Dedifferentiated amniotic fluid mesenchymal stem cell (primary cell): ENCODE measurements at regions not wholly inside any gene's neighbourhood (a gene's known extent, or its start where the extent isn't known, plus 50 kb on each side); places are given as distances from the start of the nearest gene placed in this dataset.
"Not testable (repeated sequence)": the region's sequence is repeated elsewhere in the genome, so short reads cannot be mapped to it uniquely, and the experiment has no call there.

ENCODE experiments used
- DNase-seq: peaks from one replicate; pipeline ENCODE4 v3.0.0-alpha.2; 2016; ENCODE audit errors: extremely low spot score

DNA sequence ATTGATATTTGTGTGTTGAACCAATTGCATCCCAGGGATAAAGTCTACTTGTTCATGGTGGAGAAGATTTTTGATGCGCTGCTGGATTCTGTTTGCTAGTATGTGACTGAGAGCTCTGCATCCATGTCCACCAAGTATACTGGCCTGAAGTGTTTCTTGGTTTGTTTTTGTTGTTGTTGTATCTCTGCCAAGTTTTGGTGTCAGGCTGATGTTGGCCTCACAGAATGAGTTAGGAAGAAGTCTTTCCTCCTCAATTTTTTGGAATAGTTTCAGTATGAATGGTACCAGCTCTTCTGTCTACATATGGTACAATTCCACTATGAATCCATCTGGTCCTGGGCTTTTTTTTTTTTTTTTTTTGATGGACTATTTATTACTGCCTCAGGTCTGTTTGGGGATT, 50.9 kb upstream of the OSTN start:
- no peak for DNase-seq

DNA sequence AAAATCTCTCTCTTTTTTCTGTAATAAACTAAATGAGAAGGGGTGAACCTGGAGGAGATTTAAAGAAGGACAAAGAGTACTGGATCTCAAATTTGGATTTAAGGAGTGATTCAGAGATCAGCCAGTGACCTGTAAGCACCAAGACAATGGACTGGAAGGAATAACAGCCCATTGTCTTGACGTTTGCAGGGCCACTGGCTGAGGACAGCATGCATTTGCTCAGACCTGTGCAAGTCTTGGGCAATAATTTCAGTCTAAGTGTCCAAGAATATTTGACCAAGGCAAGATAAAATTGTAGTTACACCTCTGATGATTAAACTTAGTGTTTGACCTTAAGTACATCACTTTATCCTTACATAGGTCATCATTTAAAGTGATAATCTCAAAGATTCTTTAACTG, 55.8 kb upstream of the OSTN start:
- DNase-seq, result no peak

DNA sequence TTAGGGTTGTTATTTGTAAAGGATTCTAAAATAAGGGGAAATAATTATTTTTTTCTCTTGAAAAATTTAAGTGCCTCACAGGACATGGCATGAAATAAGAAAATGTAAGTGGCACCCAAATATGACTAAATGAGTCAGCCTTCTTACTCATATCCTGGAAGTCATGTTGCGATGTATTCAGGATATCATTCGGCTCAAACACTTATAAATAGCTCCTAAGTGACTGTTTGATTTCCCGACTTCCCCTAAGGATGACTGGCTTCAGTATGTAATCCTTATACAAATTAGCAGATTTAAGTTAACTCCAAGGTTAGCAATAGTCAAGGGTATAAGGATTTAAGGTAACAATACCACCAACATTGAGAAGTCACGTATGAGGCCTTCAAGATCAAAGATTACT, 57.3 kb upstream of the OSTN start:
- DNase-seq, result peak; percentile 40

DNA sequence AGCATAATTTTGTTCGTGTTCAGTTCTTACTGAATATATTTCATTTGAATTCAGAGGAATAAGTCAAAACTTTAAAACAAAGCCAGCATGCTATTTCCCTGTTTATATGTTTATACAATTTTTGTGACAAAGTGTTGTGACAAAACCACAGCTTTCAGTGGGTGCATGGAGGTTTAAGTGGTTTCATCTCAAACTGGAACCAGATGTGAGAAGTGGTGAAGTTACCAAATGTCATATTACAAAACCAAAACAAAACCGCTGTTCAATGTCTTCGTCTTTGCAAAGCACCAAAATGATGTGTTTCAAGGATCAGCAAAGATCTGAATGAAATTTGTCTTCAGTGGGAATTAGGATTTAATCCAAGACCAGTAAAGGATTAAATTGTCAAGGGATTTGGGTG, 59.3 kb upstream of the OSTN start:
- DNase-seq, result no peak

DNA sequence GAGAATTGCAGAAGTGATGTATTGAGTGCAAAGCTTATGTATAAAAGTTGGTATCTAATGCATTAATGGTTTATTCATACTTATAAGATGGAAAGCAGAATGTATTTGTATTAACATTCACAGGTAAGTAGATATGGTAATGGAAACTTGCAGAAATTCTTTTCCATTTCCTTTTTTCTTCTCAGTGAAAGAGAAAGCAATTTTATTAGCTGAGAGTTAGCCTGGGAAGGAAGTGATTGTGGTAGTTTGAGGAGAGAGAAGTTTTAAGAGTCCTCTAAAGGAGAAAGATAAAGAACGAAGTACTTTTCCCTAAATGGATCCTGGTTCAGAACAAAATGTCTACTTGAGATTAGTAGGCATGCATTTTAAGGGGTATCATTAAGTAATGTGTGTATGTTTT, 60.1 kb upstream of the OSTN start:
- DNase-seq, result no peak

DNA sequence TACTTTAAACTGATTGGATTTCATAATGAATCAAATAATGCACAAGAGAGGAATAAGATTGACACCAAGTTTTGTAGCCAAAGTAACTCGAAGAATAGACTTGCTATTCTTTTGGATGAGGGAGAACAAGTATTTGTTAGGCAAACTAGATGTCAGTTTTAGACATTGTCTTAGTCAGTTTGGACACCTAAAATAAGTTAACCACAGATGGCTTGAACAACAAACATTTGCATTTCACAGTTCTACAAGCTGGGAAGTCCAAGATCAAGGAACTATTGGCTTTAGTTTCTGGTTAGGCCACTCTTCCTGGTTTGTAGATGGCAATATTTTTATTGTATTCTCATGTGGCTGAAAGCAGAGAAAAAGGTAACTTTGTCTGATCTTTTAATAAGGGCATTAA, 61.3 kb upstream of the OSTN start:
- DNase-seq, result no peak

DNA sequence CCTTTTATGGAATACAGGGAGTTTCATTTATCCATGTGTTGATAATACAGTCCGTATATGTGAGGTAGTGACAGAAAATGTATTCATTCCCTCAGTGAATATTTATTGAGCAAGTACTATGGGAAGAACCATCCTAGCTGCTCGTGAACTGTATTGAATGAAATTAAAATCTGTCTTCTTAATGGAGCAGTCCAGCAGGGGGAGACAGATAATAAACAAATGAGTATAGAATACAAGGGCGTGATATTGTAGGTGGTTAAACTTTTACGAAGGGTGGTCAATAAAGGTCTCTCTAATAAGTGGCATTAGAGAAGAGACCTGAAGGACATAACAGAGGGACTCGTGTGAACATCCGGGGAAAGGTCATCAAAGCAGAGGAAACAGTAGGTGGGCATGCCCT, 62.7 kb upstream of the OSTN start:
- no peak for DNase-seq

DNA sequence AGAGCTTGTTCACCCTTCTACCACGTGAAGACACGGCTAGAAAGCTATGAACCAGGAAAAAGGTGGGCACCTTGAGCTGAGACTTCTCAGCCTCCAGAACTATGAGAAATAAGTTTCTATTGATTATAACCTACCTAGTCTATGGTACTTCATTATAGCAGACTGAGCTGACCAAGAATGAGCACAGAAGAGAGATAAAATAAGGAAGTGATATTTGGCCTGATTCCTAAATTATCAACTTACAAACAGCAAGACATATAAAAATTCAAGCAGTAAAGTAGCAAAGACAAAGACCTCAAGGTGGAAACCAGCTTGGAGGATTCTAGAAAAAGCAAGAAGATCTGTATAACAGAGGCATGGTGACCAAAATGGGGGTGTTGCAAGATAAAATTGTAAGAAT, 63.9 kb upstream of the OSTN start:
- DNase-seq, result no peak

DNA sequence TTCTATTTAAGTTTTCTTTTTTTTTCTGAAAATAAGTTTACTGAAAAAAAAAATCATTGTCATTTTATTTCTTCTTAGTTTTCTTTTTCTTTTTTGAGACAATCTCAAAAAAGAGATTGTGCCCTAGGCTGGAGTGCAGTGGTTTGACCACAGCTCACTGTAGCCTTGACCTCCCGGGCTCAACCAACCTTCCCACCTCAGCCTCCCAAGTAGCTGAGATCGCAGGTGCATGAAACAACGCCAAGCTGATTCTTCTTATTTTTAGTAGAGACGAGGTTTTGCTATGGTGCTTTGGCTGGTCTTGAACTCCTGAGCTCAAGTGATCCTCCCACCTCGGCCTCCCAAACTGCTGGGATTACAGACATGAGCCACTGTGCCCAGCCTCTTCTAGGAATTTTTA, 65.7 kb upstream of the OSTN start:
- DNase-seq, result no peak

DNA sequence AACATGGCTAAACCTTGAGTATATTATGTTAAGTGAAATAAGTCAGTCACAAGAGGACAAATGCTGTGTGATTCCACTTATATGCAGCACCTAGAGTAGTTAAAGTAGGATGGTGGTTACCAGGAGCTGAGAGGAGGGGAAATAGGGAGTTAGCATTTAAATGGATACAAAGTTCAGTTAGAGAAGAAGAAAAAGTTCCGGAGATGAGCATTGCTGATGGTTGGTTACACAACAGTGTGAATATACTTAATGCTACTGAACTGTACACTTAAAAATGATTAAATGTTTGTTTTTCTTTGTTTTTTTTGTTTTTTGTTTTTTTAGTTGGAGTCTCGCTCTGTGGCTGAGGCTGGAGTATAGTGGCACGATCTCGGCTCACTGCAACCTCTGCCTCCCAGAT, 67.7 kb upstream of the OSTN start:
- DNase-seq, result no peak

DNA sequence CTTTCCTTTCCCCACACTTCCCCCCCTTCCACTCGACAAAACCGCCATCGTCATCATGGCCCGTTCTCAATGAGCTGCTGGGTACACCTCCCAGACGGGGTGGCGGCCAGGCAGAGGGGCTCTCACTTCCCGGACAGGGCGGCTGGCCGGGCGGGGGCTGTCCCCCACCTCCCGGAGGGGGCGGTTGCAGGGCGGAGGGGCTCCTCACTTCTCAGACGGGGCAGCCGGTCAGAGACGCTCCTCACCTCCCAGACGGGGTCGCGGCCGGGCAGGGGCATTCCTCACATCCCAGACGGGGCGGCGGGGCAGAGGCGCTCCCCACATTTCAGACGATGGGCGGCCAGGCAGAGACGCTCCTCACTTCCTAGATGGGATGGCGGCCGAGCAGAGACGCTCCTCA, 74.2 kb upstream of the OSTN start:
- DNase-seq, result not testable (repeated sequence)

DNA sequence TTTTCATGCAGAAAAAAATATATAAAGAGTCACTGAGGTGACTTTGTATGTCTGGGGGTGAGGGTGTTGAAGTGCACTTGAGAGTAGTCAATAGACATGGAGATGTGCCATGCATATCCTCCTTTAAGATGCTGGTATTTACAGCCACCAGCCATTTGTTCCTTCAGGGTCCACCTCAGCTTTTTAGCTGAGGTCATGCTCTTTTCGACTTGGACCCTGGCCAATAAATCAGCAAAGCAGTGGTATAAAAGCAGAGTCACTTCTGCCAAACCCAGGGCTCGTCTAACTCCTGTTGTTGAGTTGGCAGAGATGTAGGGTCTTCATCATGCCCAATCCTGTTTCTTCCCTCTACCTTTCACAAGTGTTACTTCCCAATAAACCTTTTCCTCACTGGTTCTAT, 75.1 kb upstream of the OSTN start:
- DNase-seq, result no peak

DNA sequence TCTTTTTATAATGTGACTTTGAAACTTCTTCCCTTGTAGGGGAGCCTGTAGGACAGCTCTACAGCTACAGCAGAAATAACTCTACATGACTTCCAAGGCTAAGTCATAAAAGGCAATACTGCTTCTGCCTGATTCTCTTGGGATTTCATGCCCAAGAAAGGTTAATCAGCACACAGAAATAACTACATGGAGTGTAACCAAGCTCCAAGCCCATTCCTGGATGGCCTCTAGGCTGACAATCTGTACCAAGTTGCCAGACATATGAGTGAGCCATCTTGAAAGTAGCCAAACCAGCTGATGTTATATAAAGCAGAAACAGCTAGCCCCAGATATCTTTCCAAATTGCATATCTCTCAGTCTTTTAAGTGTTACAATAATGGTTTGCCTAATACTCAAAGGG, 75.8 kb upstream of the OSTN start:
- DNase-seq, result no peak

DNA sequence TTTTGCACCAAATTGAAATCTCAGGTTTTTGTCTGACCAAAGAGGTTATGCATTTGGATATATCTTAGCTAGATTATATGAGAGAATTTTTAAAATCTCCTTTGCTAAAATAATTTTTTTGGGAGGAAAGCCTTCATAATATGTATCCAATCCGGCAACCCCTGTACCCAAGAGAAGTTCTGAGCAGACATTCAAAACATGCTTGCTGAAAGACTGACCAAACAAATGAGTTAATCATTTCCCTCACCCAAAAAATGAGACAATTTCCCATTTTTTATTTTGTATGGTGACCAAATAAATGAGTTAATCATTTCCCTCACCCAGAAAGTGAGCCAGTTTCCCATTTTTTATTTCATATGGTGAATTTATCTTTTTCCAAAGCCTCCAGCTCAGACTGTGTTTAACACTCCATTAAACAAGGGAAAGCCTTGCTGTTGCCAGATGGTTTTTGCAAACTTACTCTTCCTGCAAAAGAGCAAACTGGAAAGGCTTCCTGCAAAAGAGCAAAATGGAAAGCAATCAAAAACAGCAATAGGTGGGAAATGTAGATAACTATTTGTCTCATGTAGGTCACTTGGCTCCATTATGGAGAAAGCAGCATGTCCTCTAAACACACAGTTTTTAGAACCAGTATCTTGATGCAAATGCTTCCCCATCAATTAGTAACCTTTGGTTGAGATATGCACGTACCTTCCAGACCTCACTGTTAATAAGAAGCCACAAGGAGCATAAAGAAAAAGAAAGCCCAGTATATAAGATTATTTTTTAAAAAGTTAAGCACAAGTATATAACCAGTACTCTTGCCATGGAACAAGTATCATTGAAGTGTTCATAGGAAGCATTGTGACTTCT, 78.4 kb upstream of the OSTN start:
- no peak for DNase-seq

DNA sequence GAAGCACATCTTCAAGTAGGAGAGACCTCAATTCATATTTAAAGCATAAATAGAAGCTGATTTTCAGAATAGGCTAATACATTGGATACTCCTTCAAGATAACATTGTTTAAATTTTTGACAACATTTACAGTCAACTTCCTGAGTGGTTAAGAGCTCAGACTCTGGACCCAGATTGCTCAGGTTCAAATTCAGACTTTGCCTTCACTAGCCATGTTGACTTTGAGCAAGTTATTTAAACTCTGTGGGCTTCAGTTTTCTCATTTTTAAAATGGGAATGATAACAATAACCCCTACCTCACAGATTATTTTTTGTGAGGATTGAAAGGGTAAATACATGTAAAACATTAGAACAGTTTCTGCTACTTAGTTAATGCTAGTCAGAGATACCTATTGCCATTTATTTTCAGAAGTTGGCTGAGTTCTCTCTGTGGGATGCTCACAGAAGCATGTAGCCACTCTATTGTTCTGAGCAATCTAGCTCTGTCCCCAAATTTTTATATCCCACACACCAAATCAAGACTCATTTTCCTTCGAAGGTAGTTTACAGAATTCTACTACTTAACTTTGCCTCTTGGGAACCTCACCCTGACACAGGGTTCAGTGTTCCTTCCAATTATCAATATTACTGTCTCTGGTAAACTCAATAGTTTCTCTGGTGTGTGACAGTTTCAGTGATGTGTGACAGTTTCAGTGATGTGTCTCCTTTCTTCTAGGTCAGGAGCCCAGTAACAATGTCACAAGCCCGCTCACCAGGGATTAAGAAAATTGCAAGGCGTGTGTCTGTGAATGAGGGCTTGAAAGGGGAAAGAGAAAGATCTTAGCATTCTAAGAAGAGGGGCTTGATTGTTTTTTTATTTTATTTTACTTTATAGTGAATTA, 79.4 kb upstream of the OSTN start:
- no peak for DNase-seq

DNA sequence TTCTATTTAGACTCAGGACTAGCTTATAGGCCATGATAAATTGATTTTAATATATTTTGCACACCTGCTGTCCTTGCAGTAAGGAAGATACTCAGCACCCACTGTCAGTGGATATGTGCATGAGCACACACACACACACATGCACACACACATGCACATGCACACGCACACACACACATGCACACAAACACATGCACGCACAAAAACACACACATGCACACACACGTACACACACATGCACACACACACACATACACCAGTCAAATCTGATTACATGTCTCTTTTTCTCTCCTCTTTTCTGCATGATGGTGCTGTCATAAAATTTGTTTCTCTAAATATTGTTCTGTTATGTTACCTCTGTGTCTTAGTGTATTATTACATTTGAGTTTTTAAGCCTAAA, 87.3 kb upstream of the OSTN start:
- DNase-seq, result no peak

DNA sequence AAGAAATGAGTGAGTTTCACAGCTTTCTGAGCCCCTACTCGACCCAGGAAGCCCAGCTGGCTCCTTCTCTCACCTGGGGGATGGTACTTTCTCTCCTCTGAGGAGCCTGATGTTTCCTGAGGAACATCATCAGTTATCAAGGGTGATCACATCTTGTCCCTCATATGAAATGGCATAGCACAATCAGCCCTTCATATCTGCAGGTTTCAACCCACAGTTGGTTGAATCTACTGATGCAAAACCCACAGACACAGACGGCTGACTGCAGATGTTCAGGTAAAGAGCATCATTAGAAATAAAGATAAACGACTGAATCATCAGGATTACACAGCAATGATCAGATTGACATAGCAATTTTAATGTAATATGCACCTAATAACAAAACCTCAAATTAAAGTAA, 93.6 kb upstream of the OSTN start:
- DNase-seq, result no peak

DNA sequence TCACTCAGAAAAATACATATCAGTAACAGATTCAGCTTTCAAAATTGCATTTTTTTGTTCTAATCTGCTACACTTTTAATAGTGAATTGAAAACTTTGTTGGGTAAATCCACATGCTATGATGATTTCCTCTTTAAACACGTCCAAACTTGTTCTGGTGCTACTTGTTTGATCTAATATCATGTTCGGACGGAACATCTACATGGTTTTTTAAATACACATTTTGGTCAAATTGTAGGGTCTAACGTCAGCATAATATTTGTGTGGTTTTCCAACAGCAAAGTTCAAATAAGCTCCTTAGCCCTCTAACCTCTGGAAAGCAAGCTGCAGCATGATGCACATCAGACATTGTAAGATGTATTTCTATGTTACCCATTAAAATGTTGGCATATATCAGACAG, 98.5 kb upstream of the OSTN start:
- no peak for DNase-seq

DNA sequence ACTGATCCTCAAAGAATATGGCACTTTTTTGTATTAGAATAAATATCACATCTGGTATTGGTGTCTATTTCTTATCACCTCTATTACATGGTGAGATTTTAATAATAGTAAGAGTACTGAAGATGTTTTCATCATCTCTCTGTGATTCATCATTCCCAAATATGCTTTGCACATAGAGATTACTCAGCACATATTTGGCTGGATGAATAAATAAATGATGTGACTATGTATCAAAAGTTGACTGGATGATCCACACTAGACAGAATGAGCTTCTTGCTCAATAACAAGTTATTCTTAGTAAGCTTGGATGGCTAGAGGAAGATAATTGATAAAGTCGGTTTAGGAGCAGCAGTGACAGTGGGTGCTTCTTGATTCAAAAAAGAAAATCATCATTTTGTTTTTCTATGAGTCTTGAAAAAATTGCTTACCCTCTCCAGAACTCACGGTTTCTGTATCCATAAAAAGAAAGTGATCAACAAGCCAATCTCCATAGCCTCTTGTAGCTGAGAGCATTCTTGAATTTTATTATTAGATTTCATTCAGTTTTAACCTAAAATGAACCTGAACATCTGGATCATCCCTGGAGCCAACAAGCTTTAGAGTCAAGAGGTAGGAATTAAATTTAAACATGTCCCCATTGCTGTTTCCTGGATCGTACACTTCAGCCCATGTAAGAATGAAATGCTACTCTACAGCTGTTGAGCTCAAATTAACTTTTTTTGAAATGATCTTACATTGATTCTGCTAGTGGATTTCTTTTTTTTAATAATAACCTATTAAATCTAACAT, 104.8 kb upstream of the OSTN start:
- peak; percentile 85 for DNase-seq

DNA sequence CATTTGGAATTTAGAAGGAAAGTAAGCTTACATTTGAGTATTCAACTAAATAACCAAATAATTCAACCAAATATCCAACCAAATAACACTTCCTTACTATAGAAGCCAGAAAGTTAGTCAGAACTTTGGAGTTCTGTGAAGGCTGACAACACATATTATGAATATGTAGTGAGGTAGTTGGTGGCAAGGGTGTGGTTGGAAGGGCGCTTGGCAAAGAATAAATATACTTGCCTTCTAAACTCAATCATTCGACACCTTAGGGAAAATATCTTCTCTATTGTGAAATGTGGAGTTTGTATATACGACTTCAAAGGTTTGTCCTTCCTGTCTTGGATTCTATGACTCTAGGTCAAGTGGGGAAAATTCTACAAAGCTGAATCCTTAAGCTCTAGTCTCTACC, 111.7 kb upstream of the OSTN start:
- no peak for DNase-seq

DNA sequence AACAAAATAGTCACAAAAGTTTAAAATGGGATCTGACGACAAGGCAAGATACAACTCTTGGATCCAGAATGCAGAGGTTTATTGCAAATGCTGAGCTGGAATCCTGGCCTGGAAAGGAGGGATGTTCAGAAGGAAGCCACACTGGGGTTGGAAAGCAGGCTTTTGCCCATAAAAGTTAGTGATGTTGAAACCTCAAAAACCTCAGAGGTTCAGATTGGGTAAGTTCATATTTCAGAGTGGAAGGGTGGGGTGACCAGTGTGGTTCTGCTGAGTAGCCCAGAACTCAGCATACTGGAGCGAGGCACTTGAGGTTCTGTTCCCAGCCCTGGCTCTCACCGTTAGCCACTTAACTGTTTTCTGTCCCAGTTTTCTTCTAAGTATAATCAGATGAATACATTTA, 114.0 kb upstream of the OSTN start:
- DNase-seq, result no peak

DNA sequence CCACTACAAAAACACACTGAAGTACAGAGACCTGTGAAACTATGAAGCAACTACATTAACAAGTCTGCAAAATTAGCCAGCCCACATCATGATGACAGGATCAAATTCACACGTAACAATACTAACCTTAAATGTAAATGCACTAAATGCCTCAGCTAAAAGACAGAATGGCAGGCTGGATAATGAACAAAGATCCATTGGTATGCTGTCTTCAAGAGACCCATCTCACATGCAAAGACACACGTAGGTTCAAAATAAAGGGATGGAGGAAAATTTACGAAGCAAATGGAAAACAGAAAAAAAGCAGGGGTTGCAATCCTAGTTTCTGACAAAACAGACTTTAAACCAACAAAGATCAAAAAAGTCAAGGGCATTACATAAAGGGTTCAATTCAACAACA, 120.1 kb upstream of the OSTN start:
- not testable (repeated sequence) for DNase-seq
